ENCODE measurements at regions not wholly inside any gene's neighbourhood (a gene's known extent, or its start where the extent isn't known, plus 50 kb on each side); places are given as distances from the start of the nearest gene placed in this dataset.
A peak's percentile ranks its signal among the peaks of the same experiment; 100 is the strongest.
"Not testable (repeated sequence)": the region's sequence is repeated elsewhere in the genome, so short reads cannot be mapped to it uniquely, and the experiment has no call there.

DNA sequence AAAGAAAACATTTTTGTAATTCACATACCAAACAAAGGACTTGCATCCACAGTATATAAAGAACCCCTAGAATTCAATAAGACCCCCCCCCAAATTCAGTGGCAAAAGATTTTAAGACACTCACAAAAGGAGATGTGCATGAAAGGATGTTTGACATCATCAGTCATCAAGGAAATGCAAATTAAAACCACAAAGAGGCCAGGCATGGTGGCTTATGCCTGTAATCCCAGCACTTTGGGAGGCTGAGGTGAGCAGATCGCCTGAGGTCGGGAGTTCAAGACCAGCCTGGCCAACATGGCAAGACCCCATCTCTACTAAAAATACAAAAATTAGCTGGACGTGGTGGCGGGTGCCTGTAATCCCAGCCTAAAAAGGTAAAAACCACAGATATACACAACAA is 61.3 kb downstream of the AIPL1 start:
- not testable (repeated sequence) for H3K79me2 ChIP-seq; H3K9me3 ChIP-seq (ENCODE audit: low read depth); H3K4me2 ChIP-seq; H4K20me1 ChIP-seq (ENCODE audit: insufficient read depth, poor library complexity, severe bottlenecking); H3K4me3 ChIP-seq; H3K27me3 ChIP-seq; H3K36me3 ChIP-seq (replicated peaks; ENCODE audit: insufficient read depth, low read depth); H3K27ac ChIP-seq; H3K4me1 ChIP-seq (ENCODE audit: insufficient read depth); H2AFZ ChIP-seq; H3K9me2 ChIP-seq (replicated peaks; ENCODE audit: insufficient read depth); DNase-seq (ENCODE audit: low spot score)
- WGBS (ENCODE audit: low lambda C conversion rate, missing lambda C conversion rate): 85% methylated on average over 4 of the region's 4 CpGs

- Histone ChIP-seq H3K27ac (no peak overlapping the region), H3K4me3 (no peak overlapping the region), H2AFZ (no peak overlapping the region), H3K27me3 (no peaks in the 10 kb centered on the region), H3K9me2 (replicated peaks; ENCODE audit: insufficient read depth) (no peaks in the 10 kb centered on the region), H4K20me1 (ENCODE audit: insufficient read depth, poor library complexity, severe bottlenecking) (no peaks in the 10 kb centered on the region), H3K4me2 (no peak overlapping the region), H3K9me3 (ENCODE audit: low read depth) (no peaks in the 10 kb centered on the region), H3K4me1 (ENCODE audit: insufficient read depth) (no peaks in the 10 kb centered on the region), H3K36me3 (replicated peaks; ENCODE audit: insufficient read depth, low read depth) (no peaks in the 10 kb centered on the region), H3K79me2 (no peaks in the 10 kb centered on the region)
- TF ChIP-seq EZH2phosphoT487 (IDR thresholded peaks at IDR 0.05; ENCODE audit: low read depth, severe bottlenecking, unreplicated experiment) (no peak), EZH2 (IDR thresholded peaks at IDR 0.05; ENCODE audit: borderline replicate concordance) (no peak)
- TF ChIP-seq, protein P1, sequence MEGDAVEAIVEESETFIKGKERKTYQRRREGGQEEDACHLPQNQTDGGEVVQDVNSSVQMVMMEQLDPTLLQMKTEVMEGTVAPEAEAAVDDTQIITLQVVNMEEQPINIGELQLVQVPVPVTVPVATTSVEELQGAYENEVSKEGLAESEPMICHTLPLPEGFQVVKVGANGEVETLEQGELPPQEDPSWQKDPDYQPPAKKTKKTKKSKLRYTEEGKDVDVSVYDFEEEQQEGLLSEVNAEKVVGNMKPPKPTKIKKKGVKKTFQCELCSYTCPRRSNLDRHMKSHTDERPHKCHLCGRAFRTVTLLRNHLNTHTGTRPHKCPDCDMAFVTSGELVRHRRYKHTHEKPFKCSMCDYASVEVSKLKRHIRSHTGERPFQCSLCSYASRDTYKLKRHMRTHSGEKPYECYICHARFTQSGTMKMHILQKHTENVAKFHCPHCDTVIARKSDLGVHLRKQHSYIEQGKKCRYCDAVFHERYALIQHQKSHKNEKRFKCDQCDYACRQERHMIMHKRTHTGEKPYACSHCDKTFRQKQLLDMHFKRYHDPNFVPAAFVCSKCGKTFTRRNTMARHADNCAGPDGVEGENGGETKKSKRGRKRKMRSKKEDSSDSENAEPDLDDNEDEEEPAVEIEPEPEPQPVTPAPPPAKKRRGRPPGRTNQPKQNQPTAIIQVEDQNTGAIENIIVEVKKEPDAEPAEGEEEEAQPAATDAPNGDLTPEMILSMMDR (IDR thresholded peaks at IDR 0.05; ENCODE audit: poor library complexity): no peak
- peak; percentile 18 for DNase-seq (ENCODE audit: low spot score)
- WGBS (ENCODE audit: low lambda C conversion rate, missing lambda C conversion rate): 50% methylated on average over 2 of the region's 2 CpGs
Observed at GRCh38 chr17:6366221-6366666, 68.7 kb downstream of the AIPL1 start.

DNA sequence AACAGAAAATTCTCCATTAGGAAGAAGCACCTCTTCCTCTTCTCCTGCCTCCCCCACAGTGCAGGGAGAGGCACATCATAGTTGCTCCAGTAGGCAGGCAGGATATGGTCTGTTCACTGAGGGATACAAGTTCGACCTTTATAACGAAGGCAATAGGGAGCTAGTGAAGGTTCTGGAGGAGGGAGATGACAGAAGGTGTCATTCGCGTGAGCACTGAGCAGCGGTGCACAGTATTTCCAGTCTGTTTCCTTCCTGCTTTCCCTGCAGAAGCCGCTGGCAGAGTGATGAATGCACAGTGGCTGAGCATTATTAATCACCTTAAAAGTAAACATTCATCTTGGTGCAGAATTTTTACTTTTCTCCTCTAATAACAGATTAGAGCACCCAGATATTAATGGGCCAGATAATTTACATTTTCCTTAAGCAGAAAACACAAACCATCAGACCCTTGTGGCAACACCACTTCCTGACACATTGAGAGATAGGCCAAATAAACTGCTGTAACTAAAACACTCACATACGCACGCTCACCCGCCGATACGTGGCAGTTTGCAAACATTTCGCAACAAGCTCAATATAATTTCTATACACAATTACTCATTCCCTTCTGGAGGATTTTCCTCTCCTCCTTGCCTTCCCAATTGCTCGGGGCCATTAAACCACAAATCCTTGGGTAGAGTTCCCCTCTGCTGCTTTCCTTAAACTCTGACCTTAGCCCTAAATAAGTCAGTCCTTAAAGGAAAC is 69.5 kb downstream of the AIPL1 start:
- Histone ChIP-seq H3K36me3 (replicated peaks; ENCODE audit: insufficient read depth, low read depth) (no peaks in the 10 kb centered on the region), H3K27ac (no peak overlapping the region), H3K9me3 (ENCODE audit: low read depth) (no peaks in the 10 kb centered on the region), H2AFZ (no peak overlapping the region), H3K9me2 (replicated peaks; ENCODE audit: insufficient read depth) (no peaks in the 10 kb centered on the region), H3K27me3 (no peaks in the 10 kb centered on the region), H3K4me3 (no peak overlapping the region), H3K4me1 (ENCODE audit: insufficient read depth) (no peaks in the 10 kb centered on the region), H3K4me2 (no peak overlapping the region), H4K20me1 (ENCODE audit: insufficient read depth, poor library complexity, severe bottlenecking) (no peaks in the 10 kb centered on the region), H3K79me2 (no peaks in the 10 kb centered on the region)
- no peak for TF ChIP-seq EZH2phosphoT487 (IDR thresholded peaks at IDR 0.05; ENCODE audit: low read depth, severe bottlenecking, unreplicated experiment)
- TF ChIP-seq, protein P1 (IDR thresholded peaks at IDR 0.05; ENCODE audit: poor library complexity): no peak
- no peak for TF ChIP-seq EZH2 (IDR thresholded peaks at IDR 0.05; ENCODE audit: borderline replicate concordance)
- peak; percentile 36 for DNase-seq (ENCODE audit: low spot score)
- 72% methylated on average over 13 of the region's 13 CpGs for WGBS (ENCODE audit: low lambda C conversion rate, missing lambda C conversion rate)

DNA sequence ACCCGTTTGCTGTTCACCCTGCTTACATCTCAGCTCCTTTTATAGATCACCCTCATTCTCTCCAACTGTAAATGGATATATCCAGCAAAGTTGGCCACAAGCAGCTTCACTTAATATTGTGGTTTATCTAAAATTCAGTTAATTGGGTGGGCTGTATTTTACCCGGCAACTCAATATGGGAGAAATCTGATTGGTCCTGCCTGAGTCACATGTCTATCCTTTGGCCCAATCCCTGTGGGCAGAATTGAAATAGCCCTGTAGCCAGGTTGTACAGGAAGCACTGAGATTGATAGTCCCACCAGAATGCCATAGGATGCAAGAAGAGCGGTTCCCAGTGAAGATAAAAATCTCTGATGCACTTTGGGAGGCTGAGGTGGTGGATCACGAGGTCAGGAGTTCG is 73.2 kb downstream of the AIPL1 start:
- WGBS (ENCODE audit: low lambda C conversion rate, missing lambda C conversion rate): 87% methylated on average over 5 of the region's 5 CpGs

More for the DNA sequence above, 73.2 kb downstream of the AIPL1 start:
- H3K36me3 ChIP-seq (replicated peaks; ENCODE audit: insufficient read depth, low read depth): no peaks in the 10 kb centered on the region
- no peak overlapping the region for H3K4me3 ChIP-seq
- no peak overlapping the region for H3K27ac ChIP-seq
- no peak overlapping the region for H3K4me2 ChIP-seq
- H4K20me1 ChIP-seq (ENCODE audit: insufficient read depth, poor library complexity, severe bottlenecking): no peaks in the 10 kb centered on the region
- TF ChIP-seq EZH2 (IDR thresholded peaks at IDR 0.05; ENCODE audit: borderline replicate concordance): no peak
- TF ChIP-seq EZH2phosphoT487 (IDR thresholded peaks at IDR 0.05; ENCODE audit: low read depth, severe bottlenecking, unreplicated experiment): no peak
- TF ChIP-seq, protein P1 (IDR thresholded peaks at IDR 0.05; ENCODE audit: poor library complexity): no peak
- H2AFZ ChIP-seq: no peak overlapping the region
- H3K9me3 ChIP-seq (ENCODE audit: low read depth): no peaks in the 10 kb centered on the region
- no peaks in the 10 kb centered on the region for H3K27me3 ChIP-seq
- no peaks in the 10 kb centered on the region for H3K9me2 ChIP-seq (replicated peaks; ENCODE audit: insufficient read depth)
- H3K79me2 ChIP-seq: no peaks in the 10 kb centered on the region
- no peaks in the 10 kb centered on the region for H3K4me1 ChIP-seq (ENCODE audit: insufficient read depth)
- no peak for DNase-seq (ENCODE audit: low spot score)
